Activated naive CD4-positive, alpha-beta T cell treated with anti-CD3 and anti-CD28 coated beads, Interleukin-2, amount 10 ng/mL, durations not matched to agents 7 days and 5 days (primary cell): ENCODE measurements at regions not wholly inside any gene's neighbourhood (a gene's known extent, or its start where the extent isn't known, plus 50 kb on each side); places are given as distances from the start of the nearest gene placed in this dataset.
"Not testable (repeated sequence)": the region's sequence is repeated elsewhere in the genome, so short reads cannot be mapped to it uniquely, and the experiment has no call there.

ENCODE experiments used
- CTCF ChIA-PET: fragments of 350-600 bp; sonication (Branson Sonifier 250); formaldehyde crosslinking; loops from one replicate; lab custom pipeline; 2021; ENCODE audit warnings: antibody characterized with exemption; lab: Charles Lee
- DNase-seq: peaks from one replicate; pipeline ENCODE4 v3.0.0-alpha.2; 2020
- H3K27ac Mint-ChIP-seq: one replicate; pipeline ENCODE4 v1.8.0; 2021; ENCODE audit warnings: mild to moderate bottlenecking, moderate library complexity, mixed read lengths
- H3K27me3 Mint-ChIP-seq: one replicate; pipeline ENCODE4 v1.8.0; 2021; ENCODE audit warnings: mild to moderate bottlenecking, mixed read lengths
- H3K36me3 Mint-ChIP-seq: one replicate; pipeline ENCODE4 v1.8.0; 2021; ENCODE audit warnings: mixed read lengths
- H3K4me1 Mint-ChIP-seq: one replicate; pipeline ENCODE4 v1.8.0; 2021; ENCODE audit warnings: mixed read lengths
- H3K4me3 Mint-ChIP-seq: one replicate; pipeline ENCODE4 v1.8.0; 2021; ENCODE audit warnings: mild to moderate bottlenecking, moderate library complexity, mixed read lengths
- H3K9me3 Mint-ChIP-seq: one replicate; pipeline ENCODE4 v1.8.0; 2021; ENCODE audit warnings: mixed read lengths

- DNase-seq = no peak
- Mint-ChIP-seq H3K4me3 (no peak overlapping the region), H3K27me3 (peaks cover 25% of the 10 kb centered on the region), H3K27ac (no peak overlapping the region), H3K36me3 (no peaks in the 10 kb centered on the region), H3K9me3 (no peaks in the 10 kb centered on the region), H3K4me1 (no peaks in the 10 kb centered on the region)
- CTCF ChIA-PET = interaction anchor here (1.0 kb wide), 1 partner anchor 18 kb away, joined by 4 read pairs; no protein-coding TSS in a partner anchor
These were observed 116.6 kb upstream of the RBBP8 start for GRCh38 chr18:22816266-22817176.

- Mint-ChIP-seq H3K27ac (no peak overlapping the region), H3K4me1 (no peaks in the 10 kb centered on the region), H3K9me3 (no peaks in the 10 kb centered on the region), H3K4me3 (no peak overlapping the region), H3K27me3 (peaks cover 22% of the 10 kb centered on the region), H3K36me3 (no peaks in the 10 kb centered on the region)
- CTCF ChIA-PET = interaction anchor here (0.7 kb wide), 1 partner anchor 43 kb away, joined by 3 read pairs; no protein-coding TSS in a partner anchor
- DNase-seq = no peak
These were observed 115.3 kb upstream of the RBBP8 start for GRCh38 chr18:22817844-22818243.

- CTCF ChIA-PET = no interaction called here
These were observed 111.1 kb upstream of the RBBP8 start for GRCh38 chr18:22822024-22822423.

GRCh38 chr18:22822841-22823508 lies 110.2 kb upstream of the RBBP8 start:
- no peak for DNase-seq
- Mint-ChIP-seq H3K36me3 (no peaks in the 10 kb centered on the region), H3K27ac (no peak overlapping the region), H3K4me1 (no peaks in the 10 kb centered on the region), H3K27me3 (peaks cover 4% of the 10 kb centered on the region), H3K9me3 (no peaks in the 10 kb centered on the region), H3K4me3 (no peak overlapping the region)
- CTCF ChIA-PET = interaction anchor here (0.8 kb wide), 1 partner anchor 24 kb away, joined by 3 read pairs; no protein-coding TSS in a partner anchor

More at GRCh38 chr18:22822024-22822423, 111.1 kb upstream of the RBBP8 start:
- Mint-ChIP-seq H3K36me3 (no peaks in the 10 kb centered on the region), H3K27me3 (peaks cover 4% of the 10 kb centered on the region), H3K4me3 (no peak overlapping the region), H3K9me3 (no peaks in the 10 kb centered on the region), H3K4me1 (no peaks in the 10 kb centered on the region), H3K27ac (no peak overlapping the region)
- DNase-seq = no peak

- Mint-ChIP-seq H3K27ac (no peak overlapping the region), H3K9me3 (no peaks in the 10 kb centered on the region), H3K36me3 (no peaks in the 10 kb centered on the region), H3K4me1 (no peaks in the 10 kb centered on the region), H3K27me3 (peaks cover 4% of the 10 kb centered on the region), H3K4me3 (no peak overlapping the region)
- CTCF ChIA-PET = interaction anchor here (1.0 kb wide), 1 partner anchor 28 kb away, joined by 3 read pairs; no protein-coding TSS in a partner anchor
- no peak for DNase-seq
These were observed 106.4 kb upstream of the RBBP8 start for GRCh38 chr18:22826726-22827125.

- no peak for DNase-seq
- Mint-ChIP-seq H3K27ac (no peak overlapping the region), H3K9me3 (no peaks in the 10 kb centered on the region), H3K4me3 (no peak overlapping the region), H3K27me3 (peaks cover 4% of the 10 kb centered on the region), H3K36me3 (no peaks in the 10 kb centered on the region), H3K4me1 (no peaks in the 10 kb centered on the region)
- CTCF ChIA-PET = no interaction called here
These were observed 105.9 kb upstream of the RBBP8 start for GRCh38 chr18:22827216-22827615.

GRCh38 chr18:22827741-22828140 lies 105.4 kb upstream of the RBBP8 start:
- Mint-ChIP-seq H3K4me1 (no peaks in the 10 kb centered on the region), H3K9me3 (no peaks in the 10 kb centered on the region), H3K4me3 (no peak overlapping the region), H3K27ac (no peak overlapping the region), H3K27me3 (peaks cover 4% of the 10 kb centered on the region), H3K36me3 (no peaks in the 10 kb centered on the region)
- CTCF ChIA-PET = no interaction called here
- DNase-seq = no peak

GRCh38 chr18:22828171-22828570 lies 105.0 kb upstream of the RBBP8 start:
- CTCF ChIA-PET = no interaction called here
- Mint-ChIP-seq H3K27me3 (peaks cover 4% of the 10 kb centered on the region), H3K9me3 (no peaks in the 10 kb centered on the region), H3K27ac (no peak overlapping the region), H3K36me3 (no peaks in the 10 kb centered on the region), H3K4me3 (no peak overlapping the region), H3K4me1 (no peaks in the 10 kb centered on the region)
- no peak for DNase-seq

- not testable (repeated sequence) for DNase-seq, H3K4me3 Mint-ChIP-seq, H3K27me3 Mint-ChIP-seq
These were observed 104.5 kb upstream of the RBBP8 start for GRCh38 chr18:22828583-22828982.

GRCh38 chr18:22829781-22830180 lies 103.3 kb upstream of the RBBP8 start:
- CTCF ChIA-PET = interaction anchor here (0.8 kb wide), 1 partner anchor 154 kb away, joined by 3 read pairs; no protein-coding TSS in a partner anchor

More at GRCh38 chr18:22828583-22828982, 104.5 kb upstream of the RBBP8 start:
- H3K36me3 Mint-ChIP-seq, H3K27ac Mint-ChIP-seq, H3K4me1 Mint-ChIP-seq, H3K9me3 Mint-ChIP-seq, CTCF ChIA-PET: not testable (repeated sequence)

GRCh38 chr18:22830511-22830910 lies 102.6 kb upstream of the RBBP8 start:
- no peak for DNase-seq
- no peaks in the 10 kb centered on the region for H3K4me1 Mint-ChIP-seq
- CTCF ChIA-PET = interaction anchor here (0.8 kb wide), 1 partner anchor 153 kb away, joined by 3 read pairs; no protein-coding TSS in a partner anchor
- no peak overlapping the region for H3K27ac Mint-ChIP-seq
- H3K9me3 Mint-ChIP-seq = no peaks in the 10 kb centered on the region
- H3K36me3 Mint-ChIP-seq = no peaks in the 10 kb centered on the region
- no peak overlapping the region for H3K4me3 Mint-ChIP-seq
- H3K27me3 Mint-ChIP-seq = peaks cover 10% of the 10 kb centered on the region

More at GRCh38 chr18:22829781-22830180, 103.3 kb upstream of the RBBP8 start:
- no peaks in the 10 kb centered on the region for H3K4me1 Mint-ChIP-seq
- peaks cover 9% of the 10 kb centered on the region for H3K27me3 Mint-ChIP-seq
- no peaks in the 10 kb centered on the region for H3K9me3 Mint-ChIP-seq
- DNase-seq = no peak
- no peak overlapping the region for H3K27ac Mint-ChIP-seq
- H3K36me3 Mint-ChIP-seq = no peaks in the 10 kb centered on the region
- H3K4me3 Mint-ChIP-seq = no peak overlapping the region

GRCh38 chr18:22831441-22831904 lies 101.7 kb upstream of the RBBP8 start:
- CTCF ChIA-PET = no interaction called here
- H3K4me3 Mint-ChIP-seq = no peak overlapping the region
- DNase-seq = no peak
- H3K27ac Mint-ChIP-seq = no peak overlapping the region
- no peaks in the 10 kb centered on the region for H3K36me3 Mint-ChIP-seq
- no peaks in the 10 kb centered on the region for H3K9me3 Mint-ChIP-seq
- H3K4me1 Mint-ChIP-seq = no peaks in the 10 kb centered on the region
- H3K27me3 Mint-ChIP-seq = peaks cover 12% of the 10 kb centered on the region

GRCh38 chr18:22836932-22837331 lies 96.2 kb upstream of the RBBP8 start:
- no peak for DNase-seq
- H3K36me3 Mint-ChIP-seq = no peaks in the 10 kb centered on the region
- H3K9me3 Mint-ChIP-seq = no peaks in the 10 kb centered on the region
- no peaks in the 10 kb centered on the region for H3K4me1 Mint-ChIP-seq
- no peak overlapping the region for H3K4me3 Mint-ChIP-seq
- no peak overlapping the region for H3K27ac Mint-ChIP-seq
- H3K27me3 Mint-ChIP-seq = peaks cover 8% of the 10 kb centered on the region
- CTCF ChIA-PET = no interaction called here

- Mint-ChIP-seq H3K36me3 (no peaks in the 10 kb centered on the region), H3K4me3 (no peak overlapping the region), H3K9me3 (no peaks in the 10 kb centered on the region), H3K27ac (no peak overlapping the region), H3K27me3 (peaks cover 8% of the 10 kb centered on the region), H3K4me1 (no peaks in the 10 kb centered on the region)
- CTCF ChIA-PET = no interaction called here
- DNase-seq = no peak
These were observed 94.9 kb upstream of the RBBP8 start for GRCh38 chr18:22838221-22838620.
